H1 (cell line): ENCODE measurements at regions not wholly inside any gene's neighbourhood (a gene's known extent, or its start where the extent isn't known, plus 50 kb on each side); places are given as distances from the start of the nearest gene placed in this dataset.

Experiments used
- CTCF ChIA-PET: fragments of 300-600 bp; sonication (Branson Sonifier 250); formaldehyde crosslinking; loops from one replicate; lab custom pipeline; 2021; ENCODE audit not compliant: partially characterized antibody; lab: Charles Lee
- POLR2A ChIA-PET: fragments of 300-600 bp; sonication (Branson Sonifier 250); formaldehyde crosslinking; loops from one replicate; lab custom pipeline; 2021; ENCODE audit warnings: inconsistent platforms; ENCODE audit not compliant: partially characterized antibody; lab: Charles Lee
- DNase-seq, 2 experiments: peaks; one replicate each; pipeline versions ENCODE4 v3.0.0 to v3.0.0-alpha.2; 2010 to 2022; ENCODE audit warnings: low spot score in 2 of 2, low read depth in 1 of 2, mixed read lengths in 1 of 2
- FAIRE-seq: peaks from 2 replicates; lab custom pipeline; 2011; peaks lifted over from hg19 to GRCh38; lab: Jason Lieb, UNC
- H2AFZ ChIP-seq: 2 replicates; pipeline ENCODE4 v1.8.1; 2012; ENCODE audit warnings: low read length, inconsistent platforms
- H2AK5ac ChIP-seq: 2 replicates; pipeline ENCODE4 v1.6.1; 2013; ENCODE audit warnings: low read depth, low read length
- H2BK120ac ChIP-seq: replicated peaks from 2 replicates; pipeline ENCODE3; 2013; ENCODE audit warnings: low read depth, low read length, inconsistent platforms
- H2BK12ac ChIP-seq: 2 replicates; pipeline ENCODE4 v1.6.1; 2013; ENCODE audit warnings: low read depth, low read length
- H2BK15ac ChIP-seq: 2 replicates; pipeline ENCODE4 v1.6.1; 2013; ENCODE audit warnings: low read length
- H2BK20ac ChIP-seq: 2 replicates; pipeline ENCODE4 v1.6.1; 2013; ENCODE audit warnings: low read length
- H2BK5ac ChIP-seq: 2 replicates; pipeline ENCODE4 v1.6.1; 2013; ENCODE audit warnings: low read depth, low read length
- H3K14ac ChIP-seq: 2 replicates; pipeline ENCODE4 v1.6.1; 2013; ENCODE audit warnings: inconsistent platforms; ENCODE audit not compliant: insufficient read length
- H3K18ac ChIP-seq: 2 replicates; pipeline ENCODE4 v1.6.1; 2013; ENCODE audit warnings: low read length; ENCODE audit errors: extremely low read depth
- H3K23ac ChIP-seq: 2 replicates; pipeline ENCODE4 v1.6.1; 2013; ENCODE audit warnings: inconsistent platforms; ENCODE audit not compliant: insufficient read length
- H3K23me2 ChIP-seq: 2 replicates; pipeline ENCODE4 v1.6.1; 2013; ENCODE audit warnings: low read depth, low read length
- H3K27ac ChIP-seq: 2 replicates; pipeline ENCODE4 v1.6.1; 2011; ENCODE audit warnings: low read depth, low read length, inconsistent platforms
- H3K27me3 ChIP-seq, 4 experiments: replicated peaks in 1 of 4; 1 replicate in 1 of 4; 2 replicates in 3 of 4; pipeline versions ENCODE4 v1.6.1 to v1.8.1; 2011 to 2013; ENCODE audit warnings: low read length in 3 of 4, mild to moderate bottlenecking in 3 of 4, inconsistent platforms in 2 of 4, mixed read lengths in 2 of 4, moderate library complexity in 1 of 4; ENCODE audit not compliant: control insufficient read depth in 3 of 4, insufficient read depth in 3 of 4; ENCODE audit errors: extremely low read depth in 1 of 4
- H3K36me3 ChIP-seq, 4 experiments: 2 replicates each; pipeline versions ENCODE4 v1.6.1 to v1.8.1; 2011 to 2013; ENCODE audit warnings: mild to moderate bottlenecking in 4 of 4, low read length in 3 of 4, moderate library complexity in 2 of 4, control low read depth in 1 of 4, inconsistent platforms in 1 of 4; ENCODE audit not compliant: insufficient read depth in 4 of 4, control insufficient read depth in 2 of 4
- H3K4ac ChIP-seq: replicated peaks from 2 replicates; pipeline ENCODE3; 2013; ENCODE audit warnings: low read length, low read depth, mixed read lengths, inconsistent platforms; ENCODE audit not compliant: insufficient read length
- H3K4me1 ChIP-seq, 4 experiments: replicated peaks in 1 of 4; 1 replicate in 1 of 4; 2 replicates in 3 of 4; pipeline versions ENCODE4 v1.6.1 to v1.8.1; 2011 to 2013; ENCODE audit warnings: low read length in 3 of 4, inconsistent platforms in 2 of 4, mixed read lengths in 1 of 4; ENCODE audit not compliant: insufficient read depth in 4 of 4, control insufficient read depth in 3 of 4
- H3K4me2 ChIP-seq, 2 experiments: 2 replicates each; pipeline versions ENCODE4 v1.6.1 to v1.8.1; 2011 to 2013; ENCODE audit warnings: low read depth in 2 of 2, low read length in 2 of 2, control low read depth in 1 of 2, inconsistent platforms in 1 of 2, mild to moderate bottlenecking in 1 of 2; ENCODE audit not compliant: insufficient read depth in 1 of 2
- H3K4me3 ChIP-seq, 4 experiments: fragments of 200-600, 300-600 bp in 1 of 4; sonication (generic), shearing (Covaris generic), sonication (Bioruptor Twin) in 1 of 4; 2 replicates each; pipeline versions ENCODE4 v1.5.1 to v1.8.1; 2011 to 2016; ENCODE audit warnings: low read length in 4 of 4, low read depth in 3 of 4, control low read depth in 2 of 4, inconsistent platforms in 2 of 4, mild to moderate bottlenecking in 2 of 4, mixed read lengths in 1 of 4, moderate library complexity in 1 of 4; ENCODE audit not compliant: insufficient read depth in 2 of 4; ENCODE audit errors: extremely low read depth in 1 of 4
- H3K56ac ChIP-seq: replicated peaks from 2 replicates; pipeline ENCODE3; 2013; ENCODE audit warnings: low read depth, mild to moderate bottlenecking, mixed read lengths, low read length, inconsistent platforms; ENCODE audit not compliant: insufficient read length
- H3K79me1 ChIP-seq: 2 replicates; pipeline ENCODE4 v1.6.1; 2013; ENCODE audit warnings: low read depth, low read length, control low read depth
- H3K79me2 ChIP-seq, 2 experiments: 2 replicates each; pipeline versions ENCODE4 v1.6.1 to v1.8.1; 2012 to 2013; ENCODE audit warnings: low read length in 2 of 2, mild to moderate bottlenecking in 2 of 2, inconsistent platforms in 1 of 2; ENCODE audit not compliant: insufficient read depth in 2 of 2, control insufficient read depth in 1 of 2
- H3K9ac ChIP-seq, 4 experiments: replicated peaks in 1 of 4; 1 replicate in 1 of 4; 2 replicates in 3 of 4; pipeline versions ENCODE4 v1.6.1 to v1.8.1; 2011 to 2013; ENCODE audit warnings: low read depth in 3 of 4, low read length in 3 of 4, control low read depth in 2 of 4, mild to moderate bottlenecking in 2 of 4, moderate library complexity in 2 of 4, inconsistent platforms in 1 of 4; ENCODE audit errors: extremely low read depth in 1 of 4
- H3K9me3 ChIP-seq, 2 experiments: 2 replicates each; pipeline versions ENCODE4 v1.6.1 to v1.8.1; 2012 to 2013; ENCODE audit warnings: mild to moderate bottlenecking in 2 of 2, moderate library complexity in 2 of 2, control low read depth in 1 of 2, inconsistent platforms in 1 of 2, low read depth in 1 of 2, low read length in 1 of 2, mixed read lengths in 1 of 2; ENCODE audit not compliant: insufficient read depth in 2 of 2
- H4K20me1 ChIP-seq, 2 experiments: replicated peaks in 1 of 2; 2 replicates each; pipeline versions ENCODE3 to v1.8.1; 2011 to 2013; ENCODE audit warnings: inconsistent platforms in 2 of 2, low read length in 2 of 2, mild to moderate bottlenecking in 1 of 2; ENCODE audit not compliant: insufficient read depth in 2 of 2, control insufficient read depth in 1 of 2
- H4K5ac ChIP-seq: 2 replicates; pipeline ENCODE4 v1.6.1; 2013; ENCODE audit warnings: low read length, low read depth, mixed read lengths, inconsistent platforms; ENCODE audit not compliant: insufficient read length
- H4K8ac ChIP-seq: 2 replicates; pipeline ENCODE4 v1.8.0; 2013; ENCODE audit warnings: mild to moderate bottlenecking, moderate library complexity, low read length, inconsistent platforms; ENCODE audit not compliant: insufficient read depth; ENCODE audit errors: extremely low read depth
- H4K91ac ChIP-seq: replicated peaks from 2 replicates; pipeline ENCODE3; 2013; ENCODE audit warnings: low read length, mixed read lengths, inconsistent platforms; ENCODE audit not compliant: insufficient read length
- CHD1 ChIP-seq: IDR thresholded peaks from 2 replicates; pipeline ENCODE4 v1.6.1; 2012; ENCODE audit warnings: low read depth, low read length, improper control_type of control experiment
- GTF2F1 ChIP-seq: IDR thresholded peaks from 2 replicates; pipeline ENCODE4 v1.6.1; 2012; ENCODE audit warnings: low read depth, low read length, improper control_type of control experiment, borderline replicate concordance
- WGBS, 2 experiments: shearing (Covaris generic) in 1 of 2; methylation state at CpG; one replicate each; pipeline versions ENCODE4 v1.1.6 to v1.1.7; 2013 to 2015; ENCODE audit warnings: low lambda C conversion rate in 2 of 2, mixed read lengths in 2 of 2, inconsistent platforms in 1 of 2, low coverage in 1 of 2, missing lambda C conversion rate in 1 of 2; ENCODE audit not compliant: insufficient replicate concordance in 2 of 2, insufficient coverage in 1 of 2, insufficient read length in 1 of 2; ENCODE audit errors: extremely low coverage in 1 of 2, missing lambda C conversion rate in 1 of 2; 5-methylcytosine and 5-hydroxymethylcytosine counted together
- TF ChIP-seq, protein P1 (sequence below): IDR thresholded peaks from 2 replicates; pipeline ENCODE4 v1.6.1; 2011; ENCODE audit warnings: low read length, improper control_type of control experiment

DNA sequence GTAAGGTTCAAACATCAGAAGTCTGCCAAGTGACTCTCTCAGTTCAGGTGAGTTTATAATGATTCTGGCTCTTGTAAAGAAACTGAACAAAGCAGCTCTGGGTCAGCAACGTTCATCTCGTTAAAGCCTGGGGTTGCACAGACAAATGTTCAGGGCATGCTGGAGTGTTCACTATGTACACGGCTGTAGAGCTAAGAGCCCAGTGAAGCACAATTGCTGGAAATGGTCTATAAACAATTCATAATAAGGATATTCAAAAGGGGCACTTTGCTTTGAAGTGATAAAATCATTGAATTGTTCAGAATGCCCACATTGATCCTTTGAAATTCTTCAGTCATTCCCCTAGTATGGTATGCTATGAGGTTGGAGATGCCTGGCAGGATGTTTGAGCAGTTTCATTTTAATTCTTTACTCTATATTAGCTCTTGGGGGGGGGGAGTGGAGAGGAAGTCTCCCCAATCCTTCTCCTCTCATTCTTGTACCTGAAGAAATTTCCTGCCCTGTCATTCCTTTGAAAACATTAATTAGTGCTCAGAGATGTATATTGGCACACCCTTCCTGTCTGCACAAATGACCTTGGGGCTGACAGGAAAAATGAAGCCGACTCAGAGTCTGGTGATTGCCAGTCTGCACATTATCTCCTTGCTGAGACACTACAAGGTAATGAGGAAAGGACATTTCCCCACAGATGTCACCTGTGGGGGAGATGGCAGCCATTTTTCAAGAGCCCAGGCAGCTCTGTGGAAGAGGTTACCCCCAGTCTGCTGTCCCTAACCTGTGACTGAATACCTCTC, 145.5 kb downstream of the DLEU7 start:
- Histone ChIP-seq H3K9me3 (no peaks in the 10 kb centered on the region), H2BK12ac (no peak overlapping the region), H4K20me1 (no peaks in the 10 kb centered on the region), H4K5ac (no peak overlapping the region), H3K79me2 (no peaks in the 10 kb centered on the region), H3K4ac (no peak overlapping the region), H3K4me3 (no peak overlapping the region), H3K18ac (no peak overlapping the region), H3K79me1 (no peaks in the 10 kb centered on the region), H2AFZ (no peak overlapping the region), H2BK15ac (no peak overlapping the region), H4K8ac (no peak overlapping the region), H3K23ac (peak overlapping the region; percentile 38), H3K4me2 (no peak overlapping the region), H2BK20ac (no peak overlapping the region), H3K27ac (no peak overlapping the region), H3K56ac (no peak overlapping the region), H2BK120ac (no peak overlapping the region), H2AK5ac (no peak overlapping the region), H2BK5ac (no peak overlapping the region), H4K91ac (no peak overlapping the region), H3K14ac (no peak overlapping the region), H3K27me3 (no peaks in the 10 kb centered on the region), H3K36me3 (no peaks in the 10 kb centered on the region), H3K9ac (no peak overlapping the region), H3K23me2 (no peaks in the 10 kb centered on the region), H3K4me1 (peaks cover 0 to 7% (median under 1%) of the 10 kb centered on the region in 4 experiments; a peak in 2 of 7 replicates)
- FAIRE-seq: no peak
- WGBS, 2 experiments: 93% methylated on average over 4 of the region's 4 CpGs; no CpG with 5 or more reads in 1 of the 2 experiments
- ChIA-PET CTCF (no interaction called here), POLR2A (interaction anchor here (0.7 kb wide), 1 partner anchor 248 kb away, joined by 3 read pairs; no protein-coding TSS in a partner anchor)
- DNase-seq: no peak
- TF ChIP-seq, protein P1, sequence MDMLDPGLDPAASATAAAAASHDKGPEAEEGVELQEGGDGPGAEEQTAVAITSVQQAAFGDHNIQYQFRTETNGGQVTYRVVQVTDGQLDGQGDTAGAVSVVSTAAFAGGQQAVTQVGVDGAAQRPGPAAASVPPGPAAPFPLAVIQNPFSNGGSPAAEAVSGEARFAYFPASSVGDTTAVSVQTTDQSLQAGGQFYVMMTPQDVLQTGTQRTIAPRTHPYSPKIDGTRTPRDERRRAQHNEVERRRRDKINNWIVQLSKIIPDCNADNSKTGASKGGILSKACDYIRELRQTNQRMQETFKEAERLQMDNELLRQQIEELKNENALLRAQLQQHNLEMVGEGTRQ: no peak
- TF ChIP-seq GTF2F1 (no peak), CHD1 (no peak)
